Endothelial cell of umbilical vein (primary cell): ENCODE measurements at regions not wholly inside any gene's neighbourhood (a gene's known extent, or its start where the extent isn't known, plus 50 kb on each side); places are given as distances from the start of the nearest gene placed in this dataset.
"Not testable (repeated sequence)": the region's sequence is repeated elsewhere in the genome, so short reads cannot be mapped to it uniquely, and the experiment has no call there.

Source experiments
- BruUV-seq: library from RNA; stranded (reverse); fragments of 400-500 nt; replicated peaks from 2 replicates; lab custom pipeline; 2021; lab: Mats Ljungman, UMichigan
- CTCF ChIA-PET: fragments of 300-600, 350-600 bp; sonication (Branson Sonifier 250); formaldehyde crosslinking; loops from one replicate; lab custom pipeline; 2021; ENCODE audit warnings: antibody characterized with exemption, inconsistent platforms; lab: Charles Lee
- POLR2A ChIA-PET: fragments of 300-600, 350-600 bp; sonication (Branson Sonifier 250); formaldehyde crosslinking; loops from one replicate; lab custom pipeline; 2021; ENCODE audit warnings: antibody characterized with exemption, inconsistent platforms; lab: Charles Lee
- DNase-seq: peaks from one replicate; pipeline ENCODE4 v3.0.0-alpha.2; 2011; ENCODE audit warnings: low read depth, low spot score
- FAIRE-seq: peaks from 2 replicates; lab custom pipeline; 2011; peaks lifted over from hg19 to GRCh38; lab: Jason Lieb, UNC
- H2AFZ ChIP-seq: 2 replicates; pipeline ENCODE4 v1.6.0; 2012; ENCODE audit warnings: low read depth, low read length, control low read depth, inconsistent platforms
- H3K27ac ChIP-seq: 2 replicates; pipeline ENCODE4 v1.5.1; 2011; ENCODE audit warnings: low read depth, mild to moderate bottlenecking, control low read depth, low read length, moderate library complexity; ENCODE audit not compliant: insufficient read depth
- H3K27me3 ChIP-seq, 2 experiments: 2 replicates each; pipeline versions ENCODE4 v1.6.0 to v1.6.1; 2011; ENCODE audit warnings: low read length in 2 of 2, mixed read lengths in 1 of 2; ENCODE audit not compliant: control insufficient read depth in 2 of 2, insufficient read depth in 2 of 2
- H3K36me3 ChIP-seq, 2 experiments: 2 replicates in 1 of 2; 3 replicates in 1 of 2; pipeline ENCODE4 v1.5.1; 2011; ENCODE audit warnings: low read length in 2 of 2, mild to moderate bottlenecking in 1 of 2, moderate library complexity in 1 of 2; ENCODE audit not compliant: control insufficient read depth in 2 of 2, insufficient read depth in 2 of 2; ENCODE audit errors: extremely low read depth in 1 of 2
- H3K4me1 ChIP-seq: 3 replicates; pipeline ENCODE4 v1.5.1; 2011; ENCODE audit warnings: mild to moderate bottlenecking, low read length; ENCODE audit not compliant: control insufficient read depth, insufficient read depth; ENCODE audit errors: extremely low read depth
- H3K4me2 ChIP-seq: 2 replicates; pipeline ENCODE4 v1.6.1; 2011; ENCODE audit warnings: low read length, control low read depth, mixed read lengths; ENCODE audit not compliant: insufficient read depth
- H3K4me3 ChIP-seq, 3 experiments: fragments of 200-600 bp in 1 of 3; sonication (generic), shearing (Covaris generic) in 1 of 3; replicated peaks in 1 of 3; 2 replicates each; pipeline ENCODE4 v1.5.1; 2011 to 2016; ENCODE audit warnings: control low read depth in 3 of 3, low read length in 3 of 3, mild to moderate bottlenecking in 2 of 3, inconsistent platforms in 1 of 3, low read depth in 1 of 3, moderate library complexity in 1 of 3; ENCODE audit not compliant: insufficient read depth in 1 of 3
- H3K79me2 ChIP-seq: 2 replicates; pipeline ENCODE4 v1.6.0; 2012; ENCODE audit warnings: low read length, inconsistent platforms; ENCODE audit not compliant: control insufficient read depth, insufficient read depth
- H3K9ac ChIP-seq: replicated peaks from 2 replicates; pipeline ENCODE3; 2011; ENCODE audit warnings: low read length, control low read depth; ENCODE audit not compliant: insufficient read depth; ENCODE audit errors: extremely low read depth
- H3K9me1 ChIP-seq: replicated peaks from 3 replicates; pipeline ENCODE4 v1.6.0; 2011; ENCODE audit warnings: mild to moderate bottlenecking, low read length; ENCODE audit not compliant: control insufficient read depth, insufficient read depth; ENCODE audit errors: extremely low read depth
- H3K9me3 ChIP-seq: replicated peaks from 2 replicates; pipeline ENCODE4 v1.5.1; 2012; ENCODE audit warnings: low read length, inconsistent platforms; ENCODE audit not compliant: control insufficient read depth, insufficient read depth
- H4K20me1 ChIP-seq: replicated peaks from 2 replicates; pipeline ENCODE3; 2011; ENCODE audit warnings: mild to moderate bottlenecking, low read length; ENCODE audit not compliant: control insufficient read depth, insufficient read depth; ENCODE audit errors: extremely low read depth
- EZH2 ChIP-seq: IDR thresholded peaks from 2 replicates; pipeline ENCODE4 v1.6.1; 2012; ENCODE audit warnings: borderline replicate concordance, low read depth, mild to moderate bottlenecking, moderate library complexity, low read length, inconsistent platforms; ENCODE audit not compliant: severe bottlenecking
- FOS ChIP-seq: IDR thresholded peaks from 2 replicates; pipeline ENCODE4 v1.6.1; 2011; ENCODE audit warnings: mild to moderate bottlenecking, low read length, moderate library complexity, borderline replicate concordance; ENCODE audit not compliant: insufficient read depth
- GATA2 ChIP-seq: IDR thresholded peaks from 2 replicates; pipeline ENCODE4 v1.7.0; 2011; ENCODE audit warnings: low read depth, mild to moderate bottlenecking, moderate library complexity, mixed read lengths, low read length; ENCODE audit not compliant: insufficient read length, insufficient read depth
- JUN ChIP-seq: IDR thresholded peaks from 2 replicates; pipeline ENCODE4 v1.6.1; 2011; ENCODE audit warnings: borderline replicate concordance, low read depth; ENCODE audit not compliant: insufficient read length, insufficient read depth
- MAX ChIP-seq: IDR thresholded peaks from 2 replicates; pipeline ENCODE4 v1.6.1; 2011; ENCODE audit not compliant: insufficient read depth, insufficient read length
- MYC ChIP-seq: IDR thresholded peaks from one replicate; pipeline ENCODE4 v1.6.1; 2011; ENCODE audit warnings: mild to moderate bottlenecking, low read depth, low read length
- POLR2A ChIP-seq: IDR thresholded peaks from 2 replicates; pipeline ENCODE4 v1.6.1; 2012; ENCODE audit warnings: low read depth, mild to moderate bottlenecking, control low read depth, low read length
- POLR2AphosphoS5 ChIP-seq: IDR thresholded peaks from 2 replicates; pipeline ENCODE4 v1.6.1; 2012; ENCODE audit warnings: low read depth, mild to moderate bottlenecking, control low read depth, low read length, moderate library complexity; ENCODE audit not compliant: insufficient read depth
- dilution Hi-C: fragments of 300-500 bp; cut with MboI; formaldehyde crosslinking; loops from one replicate; pipeline ENCODE4 v1.15.0; 2019; ENCODE audit warnings: low sequenced_read_pairs; ENCODE audit not compliant: extremely low pct_ligation_motif_present
- intact Hi-C: fragments of 100-400 bp; cut with micrococcal nuclease; formaldehyde crosslinking; loops from one replicate; pipeline ENCODE4 v1.10.0; 2022
- TF ChIP-seq, protein P1 (sequence below), 2 donors: IDR thresholded peaks; 1 replicate in 1 of 2; 2 replicates in 1 of 2; pipeline ENCODE4 v1.5.1; 2011; ENCODE audit warnings: low read length in 2 of 2, mild to moderate bottlenecking in 2 of 2, moderate library complexity in 2 of 2, control low read depth in 1 of 2, inconsistent platforms in 1 of 2, low read depth in 1 of 2; ENCODE audit not compliant: insufficient read depth in 1 of 2; ENCODE audit errors: extremely low read depth in 1 of 2

DNA sequence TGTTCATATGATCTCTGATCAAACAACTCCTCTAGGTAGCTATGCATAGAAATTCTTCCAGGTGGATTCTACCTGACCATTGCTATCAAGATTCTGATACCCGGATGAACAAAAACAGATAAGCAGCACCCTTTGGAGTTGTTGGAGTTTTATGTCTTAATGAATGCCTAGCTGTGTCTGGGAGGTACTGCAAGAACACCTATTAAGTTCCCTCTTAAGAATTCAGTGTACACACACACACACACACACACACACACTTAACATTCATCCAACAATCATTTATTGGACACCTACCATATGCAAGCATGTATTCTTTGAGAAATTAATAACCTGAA, 58.1 kb upstream of the FNDC3B start:
- FAIRE-seq (no peak), DNase-seq (no peak)
- no TSS peak for BruUV-seq
- H3K27ac ChIP-seq, result no peak overlapping the region
- intact Hi-C loops, result no loop called here
- TF ChIP-seq JUN (no peak), POLR2AphosphoS5 (no peak), EZH2 (no peak), FOS (no peak)
- no peak overlapping the region for H3K4me3 ChIP-seq
- H2AFZ ChIP-seq, result no peak overlapping the region
- H4K20me1 ChIP-seq, result no peaks in the 10 kb centered on the region
- H3K9me1 ChIP-seq, result no peaks in the 10 kb centered on the region
- no peaks in the 10 kb centered on the region for H3K27me3 ChIP-seq
- H3K9ac ChIP-seq, result no peak overlapping the region
- H3K79me2 ChIP-seq, result no peaks in the 10 kb centered on the region
- CTCF ChIA-PET, result interaction anchor here (0.7 kb wide), 1 partner anchor 45 kb away, joined by 4 read pairs; no protein-coding TSS in a partner anchor
- H3K9me3 ChIP-seq, result no peaks in the 10 kb centered on the region
- H3K36me3 ChIP-seq, result no peaks in the 10 kb centered on the region
- no peaks in the 10 kb centered on the region for H3K4me1 ChIP-seq
- POLR2A ChIA-PET, result no interaction called here
- dilution Hi-C loops, result no loop called here
- no peak overlapping the region for H3K4me2 ChIP-seq

- Histone ChIP-seq H4K20me1 (no peaks in the 10 kb centered on the region), H3K36me3 (no peaks in the 10 kb centered on the region), H3K4me3 (no peak overlapping the region), H3K4me1 (no peaks in the 10 kb centered on the region), H3K27ac (no peak overlapping the region), H3K9ac (no peak overlapping the region), H2AFZ (no peak overlapping the region), H3K79me2 (no peaks in the 10 kb centered on the region), H3K9me3 (no peaks in the 10 kb centered on the region), H3K9me1 (no peaks in the 10 kb centered on the region), H3K27me3 (no peaks in the 10 kb centered on the region), H3K4me2 (no peak overlapping the region)
- DNase-seq (no peak), FAIRE-seq (no peak)
- ChIA-PET CTCF (interaction anchor here (1.1 to 1.6 kb wide), 2 partner anchors 10 to 31 kb away, joined by 4 read pairs; no protein-coding TSS in a partner anchor), POLR2A (no interaction called here)
- dilution Hi-C loops (no loop called here), intact Hi-C loops (no loop called here)
- no peak for TF ChIP-seq EZH2
- TF ChIP-seq MYC, result no peak
- TF ChIP-seq POLR2AphosphoS5, result no peak
- TF ChIP-seq, protein P1, sequence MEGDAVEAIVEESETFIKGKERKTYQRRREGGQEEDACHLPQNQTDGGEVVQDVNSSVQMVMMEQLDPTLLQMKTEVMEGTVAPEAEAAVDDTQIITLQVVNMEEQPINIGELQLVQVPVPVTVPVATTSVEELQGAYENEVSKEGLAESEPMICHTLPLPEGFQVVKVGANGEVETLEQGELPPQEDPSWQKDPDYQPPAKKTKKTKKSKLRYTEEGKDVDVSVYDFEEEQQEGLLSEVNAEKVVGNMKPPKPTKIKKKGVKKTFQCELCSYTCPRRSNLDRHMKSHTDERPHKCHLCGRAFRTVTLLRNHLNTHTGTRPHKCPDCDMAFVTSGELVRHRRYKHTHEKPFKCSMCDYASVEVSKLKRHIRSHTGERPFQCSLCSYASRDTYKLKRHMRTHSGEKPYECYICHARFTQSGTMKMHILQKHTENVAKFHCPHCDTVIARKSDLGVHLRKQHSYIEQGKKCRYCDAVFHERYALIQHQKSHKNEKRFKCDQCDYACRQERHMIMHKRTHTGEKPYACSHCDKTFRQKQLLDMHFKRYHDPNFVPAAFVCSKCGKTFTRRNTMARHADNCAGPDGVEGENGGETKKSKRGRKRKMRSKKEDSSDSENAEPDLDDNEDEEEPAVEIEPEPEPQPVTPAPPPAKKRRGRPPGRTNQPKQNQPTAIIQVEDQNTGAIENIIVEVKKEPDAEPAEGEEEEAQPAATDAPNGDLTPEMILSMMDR (IDR thresholded peaks at IDR 0.05; ENCODE audit: extremely low read depth in 1 of 2, insufficient read depth in 1 of 2, low read depth in 1 of 2, low read length in 2 of 2), result no peak
- TF ChIP-seq JUN, result no peak
- TF ChIP-seq GATA2, result no peak
- TF ChIP-seq POLR2A, result no peak
- no peak for TF ChIP-seq FOS
- no peak for TF ChIP-seq MAX
- no TSS peak for BruUV-seq
Measured at GRCh38 chr3:171982828-171983227, 56.5 kb upstream of the FNDC3B start.

DNA sequence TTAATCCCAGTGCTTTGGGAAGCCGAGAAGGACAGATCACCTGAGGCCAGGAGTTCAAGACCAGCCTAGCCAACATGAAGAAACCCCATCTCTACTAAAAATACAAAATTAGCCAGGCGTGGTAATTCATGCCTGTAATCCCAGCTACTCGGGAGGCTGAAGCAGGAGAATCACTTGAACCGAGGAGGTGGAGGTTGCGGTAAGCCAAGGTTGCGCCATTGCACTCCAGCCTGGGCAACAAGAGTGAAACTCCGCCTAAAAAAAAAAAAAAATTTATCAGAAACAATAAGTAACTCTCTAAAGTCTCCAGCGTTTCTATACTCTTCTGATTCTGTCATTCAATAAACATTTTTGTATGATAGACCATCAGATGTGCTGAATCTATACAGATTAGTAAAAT, 55.7 kb upstream of the FNDC3B start:
- DNase-seq, H4K20me1 ChIP-seq, BruUV-seq, H3K27me3 ChIP-seq, H3K4me1 ChIP-seq, H3K9me1 ChIP-seq, H2AFZ ChIP-seq, intact Hi-C loops, FAIRE-seq, H3K36me3 ChIP-seq, H3K9me3 ChIP-seq, dilution Hi-C loops, H3K79me2 ChIP-seq, H3K4me3 ChIP-seq, H3K27ac ChIP-seq, H3K4me2 ChIP-seq, POLR2A ChIA-PET, H3K9ac ChIP-seq: not testable (repeated sequence)
- CTCF ChIA-PET, result interaction anchor here (1.1 to 1.6 kb wide), 2 partner anchors 9 to 30 kb away, joined by 4 read pairs; no protein-coding TSS in a partner anchor
